HG03159 (cell line): ENCODE measurements at regions not wholly inside any gene's neighbourhood (a gene's known extent, or its start where the extent isn't known, plus 50 kb on each side); places are given as distances from the start of the nearest gene placed in this dataset.
"Not testable (repeated sequence)": the region's sequence is repeated elsewhere in the genome, so short reads cannot be mapped to it uniquely, and the experiment has no call there.

Experiments used
- ATAC-seq: cut with Tn5 transposase; IDR thresholded peaks from one replicate; pipeline ENCODE4 v1.9.1; 2021; ENCODE audit warnings: mild to moderate bottlenecking, moderate library complexity; ENCODE audit not compliant: unreplicated experiment

DNA sequence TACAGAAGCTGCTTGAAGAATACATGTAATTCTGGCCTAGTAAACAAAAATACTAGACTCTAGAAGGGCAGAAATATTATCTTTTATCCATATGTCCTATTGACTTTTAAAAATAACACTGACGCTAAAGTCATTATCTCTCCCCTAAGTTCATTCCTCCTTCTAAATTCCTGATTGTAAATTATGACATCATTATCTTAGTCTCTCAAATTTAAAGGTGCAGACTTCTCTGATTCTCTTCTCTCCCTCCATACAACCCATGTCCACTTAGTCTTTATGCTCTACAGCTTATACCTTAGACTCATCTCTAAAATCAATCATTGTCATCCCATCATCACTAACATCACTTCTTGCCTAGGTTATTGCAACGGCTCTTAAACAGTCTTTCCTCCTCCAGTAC, 327.9 kb upstream of the GRIA3 start:
- no peak for ATAC-seq

DNA sequence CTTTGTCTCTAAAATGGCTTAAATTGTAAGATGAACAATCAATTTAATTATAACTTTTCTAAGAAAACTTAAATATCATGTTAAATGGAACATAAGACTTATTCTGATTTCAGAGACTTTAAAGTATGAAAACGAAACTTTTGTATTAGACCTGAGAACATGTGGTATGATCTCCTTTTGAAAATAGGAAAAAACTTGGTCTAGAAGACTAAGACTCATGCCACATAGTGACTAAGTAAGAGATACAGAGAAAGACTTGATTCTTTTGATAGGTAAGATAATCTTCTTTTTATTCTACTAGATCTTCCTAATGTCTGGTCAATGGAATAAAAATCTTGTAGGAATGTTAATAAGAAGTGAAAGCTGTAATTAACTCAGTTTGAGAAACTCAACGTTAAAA, 326.3 kb upstream of the GRIA3 start:
- ATAC-seq = no peak

DNA sequence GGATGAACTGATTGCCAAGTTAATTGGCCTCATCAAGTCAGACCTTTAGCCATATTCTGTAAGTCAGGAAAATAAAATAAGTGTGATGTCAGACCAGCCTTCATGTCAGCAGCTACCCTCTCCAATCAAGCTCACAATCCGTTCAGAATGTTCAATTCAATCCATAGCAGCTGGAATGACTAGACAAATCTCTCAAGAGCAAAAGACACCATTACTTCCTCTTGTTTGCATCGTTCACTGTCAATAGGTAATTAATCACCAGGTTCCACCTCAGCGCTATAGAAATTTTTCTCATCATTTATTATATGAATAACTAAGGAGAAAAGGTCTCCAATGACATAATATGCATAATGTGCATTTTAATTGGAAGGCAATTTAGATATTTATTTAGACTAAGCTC, 321.0 kb upstream of the GRIA3 start:
- ATAC-seq = no peak

DNA sequence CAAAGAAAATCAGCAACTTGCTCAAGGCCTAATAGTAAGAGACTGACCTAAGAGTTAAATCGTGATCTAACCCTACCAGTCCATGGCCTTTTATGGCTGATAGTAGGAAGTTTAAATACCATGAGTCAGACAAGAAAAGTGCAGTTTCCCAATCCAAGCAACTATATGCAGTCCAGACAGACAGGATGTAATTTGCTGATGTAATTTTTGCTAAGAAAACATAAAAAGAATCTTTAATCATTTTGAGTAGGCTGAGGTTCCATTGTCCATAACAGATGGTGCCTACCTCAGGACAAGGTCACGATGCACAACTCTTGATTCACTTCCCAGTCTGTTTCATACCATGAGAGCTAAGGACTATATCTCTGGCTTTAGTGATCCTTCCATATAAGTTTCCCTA, 317.5 kb upstream of the GRIA3 start:
- no peak for ATAC-seq

DNA sequence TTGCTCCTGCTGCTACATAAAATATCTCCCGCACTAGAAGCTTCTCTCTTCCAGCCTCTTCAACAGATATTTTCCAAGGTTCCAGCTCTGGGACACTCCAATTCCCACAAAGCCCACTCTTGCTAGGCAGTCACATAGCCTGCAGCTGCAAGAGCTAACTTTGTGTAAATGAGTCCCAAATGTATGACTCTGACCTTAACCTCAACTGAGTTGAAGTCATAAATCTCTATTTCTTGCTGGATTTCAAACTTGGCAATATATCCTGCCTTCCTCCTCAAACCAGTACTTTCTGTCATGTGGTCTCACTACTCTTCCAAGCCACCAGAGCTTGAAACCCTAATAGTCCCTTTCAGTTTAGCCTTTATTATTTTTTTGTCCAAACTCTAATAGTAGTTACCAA, 315.4 kb upstream of the GRIA3 start:
- ATAC-seq = no peak

DNA sequence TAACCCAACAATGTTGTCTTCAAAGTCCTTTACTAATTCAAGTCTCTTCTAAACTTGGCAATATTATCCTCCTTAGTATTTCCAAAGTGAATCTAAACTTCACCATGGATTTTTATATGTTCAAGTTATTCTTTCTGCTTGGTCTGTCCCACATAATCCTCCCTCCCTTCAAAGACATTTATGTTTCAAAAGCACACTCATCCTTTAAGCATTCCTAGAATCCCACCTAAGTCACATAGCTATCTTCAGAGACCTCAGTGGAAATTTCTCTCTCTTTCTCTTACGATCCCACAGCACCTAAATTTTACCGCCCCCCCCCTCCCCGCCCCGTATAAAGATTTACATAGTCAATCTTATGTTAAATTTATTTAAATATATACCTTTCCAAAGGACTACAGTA, 314.9 kb upstream of the GRIA3 start:
- ATAC-seq = no peak

DNA sequence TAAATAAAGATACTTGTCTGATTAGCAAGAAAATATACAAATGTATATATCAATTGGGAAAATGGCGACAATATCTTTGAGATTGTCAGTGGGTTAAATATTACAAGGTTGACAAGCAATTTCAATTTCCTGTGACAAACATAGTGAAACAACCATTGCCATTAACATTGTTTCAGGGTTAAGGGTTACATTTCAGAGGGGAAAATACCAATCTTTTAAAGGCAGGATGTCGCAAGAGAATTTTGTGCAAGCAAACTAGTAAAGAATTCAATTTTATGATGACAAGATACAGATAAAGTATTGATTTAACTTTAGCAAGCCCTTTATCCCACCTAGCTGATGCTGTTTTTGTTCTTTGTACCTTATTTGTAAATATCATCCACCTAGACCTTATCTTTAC, 305.8 kb upstream of the GRIA3 start:
- no peak for ATAC-seq

DNA sequence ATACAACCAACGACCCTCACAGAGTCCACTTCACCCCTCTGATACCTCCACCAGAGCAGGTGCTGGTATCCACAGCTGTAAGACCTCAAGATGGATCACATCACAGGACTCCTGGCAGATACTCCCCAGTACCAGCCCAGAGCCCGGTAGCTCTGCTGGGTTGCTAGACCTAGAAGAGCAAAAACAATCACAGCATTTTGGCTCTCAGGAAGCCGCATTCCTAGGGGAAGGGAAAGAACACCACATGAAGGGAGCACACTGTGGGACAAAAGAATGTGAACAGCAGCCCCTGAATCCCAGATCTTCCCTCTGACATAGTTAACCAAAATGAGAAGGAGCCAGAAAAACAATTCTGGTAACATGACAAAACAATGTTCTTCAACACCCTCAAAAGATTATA, 303.1 kb upstream of the GRIA3 start:
- ATAC-seq = no peak

DNA sequence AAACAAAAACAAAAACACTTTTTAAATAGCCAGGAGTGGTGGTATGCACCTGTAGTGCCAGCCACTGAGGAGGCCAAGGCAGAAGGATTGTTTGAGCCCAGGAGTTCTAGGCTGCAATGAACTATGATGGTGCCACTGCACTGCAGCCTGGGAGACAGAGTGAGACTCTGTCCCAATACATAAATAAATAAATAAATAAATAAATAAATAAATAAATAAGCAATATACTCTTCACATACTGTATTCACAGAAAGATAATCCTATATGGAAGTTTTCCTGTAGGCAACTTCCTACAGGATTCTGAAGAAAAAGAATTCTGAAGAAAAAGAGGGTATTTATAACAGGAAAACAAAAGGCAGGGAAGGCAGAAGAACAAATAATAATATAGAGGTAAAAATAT, 293.3 kb upstream of the GRIA3 start:
- no peak for ATAC-seq

DNA sequence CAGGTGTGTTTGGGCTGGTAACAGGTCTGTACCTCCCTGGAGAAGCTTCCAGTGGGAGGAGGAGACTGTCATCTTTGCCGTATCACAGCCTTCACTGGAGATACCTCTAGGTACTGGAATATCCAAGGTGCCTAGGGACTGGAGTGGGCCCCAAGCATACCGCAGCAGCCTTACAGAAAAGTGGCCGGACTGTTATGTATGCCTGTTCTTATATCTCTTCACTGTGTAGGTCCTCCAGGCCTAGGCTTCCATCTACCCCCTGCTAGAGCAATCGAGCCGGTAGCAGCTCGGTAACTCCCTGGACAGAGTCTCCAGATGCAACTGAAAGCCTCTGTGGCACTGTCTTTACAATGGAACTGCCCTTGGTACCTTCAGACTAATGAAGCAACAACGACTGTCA, 277.4 kb upstream of the GRIA3 start:
- no peak for ATAC-seq

DNA sequence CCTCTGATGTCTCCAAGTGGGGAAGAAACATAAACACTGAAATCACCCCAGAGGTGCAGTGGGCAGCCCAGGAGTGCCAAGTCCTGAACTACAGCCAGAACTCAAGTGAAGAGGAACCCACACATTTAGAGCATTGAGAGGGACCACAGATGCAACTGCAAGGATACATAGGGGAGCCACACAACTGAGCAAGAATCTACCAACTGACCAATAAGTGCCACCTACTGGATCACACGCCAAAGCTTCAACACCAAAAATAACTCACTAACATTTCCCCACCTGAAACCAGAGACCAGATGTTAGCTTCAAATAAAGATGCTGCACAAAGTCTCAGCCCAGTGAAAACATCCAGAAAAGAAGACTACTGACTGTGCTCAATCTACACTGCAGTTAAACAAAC, 276.7 kb upstream of the GRIA3 start:
- no peak for ATAC-seq

DNA sequence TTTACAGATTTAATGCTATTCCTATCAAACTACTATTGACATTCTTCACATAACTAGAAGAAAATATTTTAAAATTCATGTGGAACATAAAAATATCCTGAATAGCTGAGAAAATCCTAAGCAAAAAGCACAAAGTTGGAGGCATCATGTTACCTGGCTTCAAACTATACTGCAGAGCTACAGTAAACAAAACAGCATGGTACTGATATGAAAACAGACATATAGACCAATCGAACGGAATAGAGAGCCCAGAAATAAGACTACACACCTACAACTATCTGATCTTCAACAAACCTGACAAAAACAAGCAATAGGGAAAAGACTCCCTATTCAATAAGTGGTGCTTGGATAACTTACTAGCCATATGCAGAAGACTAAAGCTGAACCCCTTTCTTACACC, 273.4 kb upstream of the GRIA3 start:
- no peak for ATAC-seq

DNA sequence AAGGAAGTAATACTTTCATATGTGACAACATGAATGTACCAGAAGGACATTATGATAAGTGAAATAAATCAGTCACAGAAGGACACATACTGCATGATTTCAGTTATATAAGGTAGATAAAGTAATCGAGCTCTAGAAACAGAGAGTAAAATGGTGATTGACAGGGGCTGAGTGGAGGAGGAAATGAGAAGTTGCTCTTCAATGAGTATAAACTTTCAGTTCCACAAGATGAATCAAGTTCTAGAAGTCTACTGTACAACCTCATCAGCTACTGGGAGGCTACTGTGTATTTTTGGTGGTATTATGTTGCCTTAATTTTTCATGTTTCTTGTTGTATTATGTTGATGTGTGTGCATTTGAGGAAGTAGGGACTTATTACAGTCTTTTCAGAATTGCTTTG, 270.9 kb upstream of the GRIA3 start:
- no peak for ATAC-seq

DNA sequence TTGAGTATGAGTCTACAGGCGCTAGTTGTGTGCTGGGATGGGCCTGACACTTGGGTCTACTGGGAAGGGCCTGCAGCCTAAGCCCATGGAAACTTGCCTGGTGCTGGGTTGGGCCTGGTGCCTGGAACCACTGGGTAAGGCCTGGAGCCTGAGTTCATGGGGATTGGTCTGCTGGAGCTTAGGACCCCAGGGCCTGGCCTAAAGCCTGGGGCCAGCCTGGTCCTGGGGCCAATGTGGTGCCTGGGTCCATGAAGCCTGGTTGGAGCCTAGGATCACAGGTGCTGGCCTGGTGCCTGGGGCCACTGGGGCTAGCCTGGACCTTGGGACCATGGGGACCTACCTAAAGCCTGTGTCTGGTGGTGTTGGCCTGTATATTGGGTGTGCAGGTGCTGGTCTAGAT, 270.3 kb upstream of the GRIA3 start:
- ATAC-seq = no peak

DNA sequence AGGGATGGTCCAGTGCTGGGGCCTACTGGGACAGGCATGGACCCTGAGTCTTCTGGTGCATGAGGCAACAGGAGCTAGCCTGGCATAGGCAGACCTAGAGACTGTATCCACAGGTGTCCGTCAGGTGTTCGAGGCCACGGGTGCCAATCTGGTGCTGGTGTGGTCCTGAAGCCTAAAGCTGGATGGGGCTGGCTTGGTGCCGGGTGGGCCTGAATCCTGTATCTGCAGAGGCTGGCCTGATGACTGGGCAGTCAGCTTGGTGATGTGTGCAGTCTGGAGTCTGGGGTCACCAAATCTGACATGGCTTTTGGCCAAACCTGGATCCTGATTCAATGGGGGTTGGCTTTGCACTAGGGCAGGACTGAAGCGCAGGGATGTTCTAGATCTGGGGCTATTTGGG, 269.8 kb upstream of the GRIA3 start:
- no peak for ATAC-seq

DNA sequence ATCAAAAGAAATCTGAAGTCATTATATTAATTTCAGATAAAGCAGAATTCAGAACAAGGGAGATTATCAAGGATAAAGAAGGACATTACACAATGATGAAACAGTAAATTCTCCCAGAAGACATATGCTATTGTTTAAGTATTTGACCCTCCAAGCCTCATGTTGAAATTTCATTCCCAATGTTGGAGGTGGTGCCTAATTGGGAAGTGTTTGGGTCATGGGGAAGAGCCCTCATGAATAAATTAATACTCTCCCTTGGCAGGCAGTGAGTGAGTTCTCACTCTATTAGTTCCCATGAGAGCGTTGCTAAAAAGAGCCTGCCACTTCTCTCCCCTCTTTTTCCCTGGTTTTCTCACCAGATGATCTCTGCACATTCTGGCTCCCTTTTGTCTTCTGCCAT, 249.9 kb upstream of the GRIA3 start:
- no peak for ATAC-seq

DNA sequence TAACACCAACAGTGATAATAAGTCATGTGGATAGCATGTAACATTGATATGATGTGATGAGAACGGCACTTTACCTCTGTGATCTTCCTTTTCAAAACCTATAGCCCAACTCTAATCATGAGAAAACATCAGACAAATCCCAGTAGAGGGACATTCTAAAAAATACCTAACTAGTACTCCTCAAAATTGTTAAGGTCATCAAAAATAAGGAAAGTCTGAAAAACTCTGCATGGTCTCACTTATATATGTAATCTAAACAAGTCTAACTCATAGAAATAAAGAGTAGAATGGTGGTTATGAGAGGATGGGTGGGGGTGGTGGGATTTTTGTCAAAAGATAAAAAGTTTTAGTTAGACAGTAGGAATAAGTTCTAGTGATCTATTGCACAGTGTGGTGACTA, 243.9 kb upstream of the GRIA3 start:
- no peak for ATAC-seq

DNA sequence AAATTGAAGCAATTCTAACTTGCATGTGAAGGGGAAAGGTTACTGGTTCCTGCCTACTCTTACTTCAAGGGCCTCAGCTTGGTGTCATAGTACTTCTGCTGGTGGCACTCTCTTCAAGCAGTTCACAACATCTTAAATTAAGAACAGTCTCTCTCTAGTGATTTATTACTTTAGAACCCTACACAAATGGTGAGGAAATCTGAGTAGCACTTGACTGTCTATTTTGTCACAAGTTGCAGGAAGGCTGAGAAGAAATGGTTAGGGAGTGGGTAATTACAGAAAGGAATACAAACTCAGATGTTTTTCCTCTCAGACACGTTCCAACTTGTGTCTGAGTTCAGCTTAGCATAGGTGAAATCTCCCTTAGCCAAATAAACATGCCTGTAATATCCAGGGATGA, 242.3 kb upstream of the GRIA3 start:
- no peak for ATAC-seq

DNA sequence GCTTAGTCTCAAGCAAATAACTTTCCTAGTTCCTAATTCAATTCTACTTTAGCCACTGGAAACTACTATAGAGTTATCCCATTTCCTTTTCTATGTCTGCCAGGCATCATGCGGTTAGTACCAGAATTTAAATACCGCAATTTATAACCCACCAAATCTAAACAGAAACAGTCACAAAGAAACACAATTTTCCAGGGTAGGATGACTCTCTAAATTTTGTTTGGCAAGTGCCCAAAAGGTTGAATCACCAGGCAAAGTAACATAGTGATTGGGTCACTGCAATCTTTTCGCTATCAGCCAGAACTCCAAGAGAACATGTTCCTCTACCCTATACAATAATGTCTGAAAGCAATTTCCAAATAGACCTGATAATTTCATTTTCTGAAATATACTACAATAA, 240.2 kb upstream of the GRIA3 start:
- ATAC-seq = no peak

DNA sequence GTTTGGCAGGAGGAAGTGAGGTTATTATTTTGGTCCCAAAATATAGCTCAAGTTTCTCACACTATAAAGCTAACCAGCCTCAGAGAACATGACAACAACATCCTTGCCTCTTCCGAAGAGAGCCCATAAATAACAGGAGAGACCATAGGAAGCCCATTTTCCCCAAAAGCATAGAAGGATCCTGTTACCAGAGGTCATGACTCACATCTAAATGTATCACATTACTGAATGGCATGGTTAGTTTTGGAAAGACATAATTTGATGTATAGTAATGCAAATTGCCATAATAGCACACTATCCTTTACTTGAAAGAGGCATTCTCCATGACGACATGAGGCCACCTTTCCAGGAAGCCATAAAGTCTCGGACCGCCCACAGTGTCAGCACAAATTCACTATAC, 238.8 kb upstream of the GRIA3 start:
- no peak for ATAC-seq

DNA sequence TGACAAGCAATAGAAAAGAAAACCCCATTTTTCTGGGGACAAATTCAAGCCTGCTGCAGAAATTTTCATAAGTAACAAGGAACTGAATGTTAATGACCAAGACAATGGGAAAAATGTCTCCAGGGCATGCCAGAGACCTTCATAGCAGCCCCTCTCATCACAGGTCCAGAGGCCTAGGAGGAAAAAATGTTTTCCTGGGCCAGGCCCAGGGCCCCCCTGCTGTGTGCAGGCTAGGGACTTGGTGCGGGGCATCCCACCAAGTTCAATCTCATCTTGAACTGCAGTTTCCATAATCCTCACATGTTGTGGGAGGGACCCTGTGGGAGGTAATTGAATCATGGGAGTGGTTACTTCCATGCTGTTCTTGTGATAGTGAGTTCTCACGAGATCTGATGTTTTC, 211.5 kb upstream of the GRIA3 start:
- no peak for ATAC-seq

DNA sequence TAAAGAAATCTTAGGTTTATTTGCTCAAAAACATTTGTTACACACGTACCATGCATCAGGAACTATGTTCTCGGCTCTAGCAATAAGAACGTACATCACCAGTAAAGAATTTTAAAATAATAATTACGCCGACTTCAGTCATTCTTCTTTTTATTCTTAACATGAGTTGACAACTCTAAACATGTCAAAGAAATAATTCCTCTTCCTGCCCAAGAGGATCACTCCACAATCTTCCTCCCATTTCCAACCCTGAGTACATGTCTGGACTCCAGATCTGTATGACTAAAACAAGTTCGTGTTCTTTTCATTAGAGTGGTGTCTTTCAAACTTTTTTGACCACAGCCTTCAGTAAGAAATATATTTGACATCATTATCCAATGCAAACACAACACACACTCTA, 201.6 kb upstream of the GRIA3 start:
- ATAC-seq = no peak

DNA sequence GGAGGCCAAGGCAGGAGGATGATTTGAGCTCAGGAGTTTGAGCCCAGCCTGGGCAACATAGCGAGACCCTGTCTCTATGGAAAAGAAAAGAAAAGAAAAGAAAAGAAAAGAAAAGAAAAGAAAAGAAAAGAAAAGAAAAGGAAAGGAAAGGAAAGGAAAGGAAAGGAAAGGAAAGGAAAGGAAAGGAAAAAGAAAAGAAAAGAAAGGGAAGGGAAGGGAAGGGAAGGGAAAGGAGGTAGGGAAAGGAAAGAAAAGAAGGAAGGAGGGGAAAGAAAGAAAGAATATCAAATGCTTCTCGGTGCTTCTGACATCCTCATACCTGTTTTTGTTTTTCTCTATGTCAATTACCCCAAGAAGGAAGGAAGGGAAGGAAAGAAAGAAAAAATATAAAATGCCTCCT, 181.2 kb upstream of the GRIA3 start:
- ATAC-seq = not testable (repeated sequence)

DNA sequence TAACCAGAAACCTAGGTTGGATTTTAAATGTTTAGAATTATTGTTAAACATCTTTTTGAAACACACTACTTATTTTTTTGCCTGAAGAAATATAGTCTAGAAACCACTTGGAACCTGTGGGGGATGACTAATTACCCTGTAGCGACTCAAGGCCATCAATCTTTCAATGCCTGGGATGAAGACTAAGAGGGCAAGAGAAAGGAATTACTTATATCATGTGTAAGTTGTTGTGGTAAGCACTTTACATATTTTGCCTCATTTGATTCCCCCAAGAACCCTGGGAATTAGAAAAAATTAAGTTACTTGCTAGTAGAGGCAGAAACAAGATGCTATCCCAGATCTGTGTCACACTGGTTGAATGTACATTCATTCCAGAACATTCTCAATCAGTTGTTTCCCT, 170.9 kb upstream of the GRIA3 start:
- ATAC-seq = no peak
